HepG2 (cell line): ENCODE measurements at regions not wholly inside any gene's neighbourhood (a gene's known extent, or its start where the extent isn't known, plus 50 kb on each side); places are given as distances from the start of the nearest gene placed in this dataset.

Experiments used
- ATAC-seq: fragments of 200-7000 bp; cut with Tn5 transposase; 3 replicates; pipeline ENCODE4 v1.9.1; 2020; ENCODE audit warnings: mild to moderate bottlenecking, moderate library complexity
- BruUV-seq: library from RNA; stranded (reverse); fragments of 400-500 nt; replicated peaks from 2 replicates; lab custom pipeline; 2021; lab: Mats Ljungman, UMichigan
- CTCF ChIA-PET: fragments of 300-600 bp; formaldehyde crosslinking; extraction: SDS; loops from one replicate; lab custom pipeline; 2021; ENCODE audit warnings: low total read pairs, inconsistent platforms, low intra/inter-chr PET ratio; lab: Yijun Ruan, JAX
- POLR2A ChIA-PET: fragments of 350-600 bp; sonication (Branson Sonifier 250); formaldehyde crosslinking; loops from one replicate; lab custom pipeline; 2020; ENCODE audit warnings: antibody characterized with exemption, inconsistent platforms; lab: Yijun Ruan, JAX
- DNase-seq: peaks from one replicate; pipeline ENCODE4 v3.0.0-alpha.2; 2015; ENCODE audit warnings: low spot score
- FAIRE-seq: peaks from 3 replicates; lab custom pipeline; 2011; peaks lifted over from hg19 to GRCh38; lab: Jason Lieb, UNC
- H2AFZ ChIP-seq: one replicate; pipeline ENCODE4 v1.6.1; 2011; ENCODE audit warnings: low read length, inconsistent platforms
- H3K27ac ChIP-seq: fragments of 300-600 bp; 3 replicates; pipeline ENCODE4 v1.8.0; 2011; ENCODE audit warnings: mixed run types, mild to moderate bottlenecking, mixed read lengths, low read length, inconsistent platforms; ENCODE audit not compliant: insufficient read depth; ENCODE audit errors: extremely low read length
- H3K27me3 ChIP-seq, 2 experiments: fragments of 200-600 bp in 1 of 2; 2 replicates in 1 of 2; 3 replicates in 1 of 2; pipeline versions ENCODE4 v1.6.0 to v1.8.0; 2011; ENCODE audit warnings: low read length in 2 of 2, mild to moderate bottlenecking in 2 of 2, moderate library complexity in 2 of 2, inconsistent platforms in 1 of 2; ENCODE audit not compliant: insufficient read depth in 2 of 2, control insufficient read depth in 1 of 2
- H3K36me3 ChIP-seq, 2 experiments: fragments of 200-600 bp in 1 of 2; replicated peaks in 1 of 2; 2 replicates in 1 of 2; 3 replicates in 1 of 2; pipeline versions ENCODE4 v1.5.1 to v1.8.0; 2011; ENCODE audit warnings: low read length in 2 of 2, inconsistent platforms in 1 of 2; ENCODE audit not compliant: insufficient read depth in 2 of 2, control insufficient read depth in 1 of 2
- H3K4me1 ChIP-seq: 2 replicates; pipeline ENCODE4 v1.5.1; 2012; ENCODE audit warnings: low read length, inconsistent platforms; ENCODE audit not compliant: insufficient read depth
- H3K4me2 ChIP-seq: 2 replicates; pipeline ENCODE4 v1.6.0; 2011; ENCODE audit warnings: low read depth, low read length, inconsistent platforms
- H3K4me3 ChIP-seq, 3 experiments: fragments of 200-600 bp in 1 of 3; sonication (generic), shearing (Covaris generic) in 1 of 3; replicated peaks in 1 of 3; 2 replicates each; pipeline ENCODE4 v1.5.1; 2011 to 2016; ENCODE audit warnings: low read length in 3 of 3, inconsistent platforms in 2 of 3, low read depth in 2 of 3, mild to moderate bottlenecking in 2 of 3, control low read depth in 1 of 3, mixed read lengths in 1 of 3; ENCODE audit not compliant: insufficient read depth in 1 of 3
- H3K79me2 ChIP-seq: one replicate; pipeline ENCODE4 v1.6.1; 2011; ENCODE audit warnings: low read length, inconsistent platforms; ENCODE audit not compliant: insufficient read depth
- H3K9ac ChIP-seq: 2 replicates; pipeline ENCODE4 v1.6.0; 2011; ENCODE audit warnings: mild to moderate bottlenecking, low read depth, low read length, inconsistent platforms; ENCODE audit not compliant: insufficient read depth
- H3K9me3 ChIP-seq: 2 replicates; pipeline ENCODE4 v1.5.1; 2012; ENCODE audit warnings: mild to moderate bottlenecking, low read length
- H4K20me1 ChIP-seq: 2 replicates; pipeline ENCODE4 v1.6.0; 2011; ENCODE audit warnings: inconsistent platforms, mild to moderate bottlenecking, low read length, moderate library complexity; ENCODE audit not compliant: insufficient read depth
- CEBPG ChIP-seq: IDR thresholded peaks from 2 replicates; pipeline ENCODE4 v1.6.1; 2016
- HES4 ChIP-seq: sonication (generic); formaldehyde crosslinking; IDR thresholded peaks from 2 replicates; pipeline ENCODE4 v1.9.0; 2021; ENCODE audit warnings: mild to moderate bottlenecking, missing genetic modification reagents, borderline replicate concordance
- LCORL ChIP-seq, 2 experiments: fragments of 450-650 bp in 1 of 2; sonication (generic) in 1 of 2; formaldehyde crosslinking in 1 of 2; IDR thresholded peaks; 2 replicates each; pipeline versions ENCODE4 v1.5.0 to v1.6.1; 2017 to 2020; ENCODE audit warnings: antibody characterized with exemption in 1 of 2, missing genetic modification reagents in 1 of 2
- PLRG1 ChIP-seq: fragments of 450-650 bp; conservative IDR thresholded peaks from 2 replicates; pipeline ENCODE4 v1.6.1; 2016
- PPARG ChIP-seq: conservative IDR thresholded peaks from 2 replicates; pipeline ENCODE4 v1.6.1; 2016; ENCODE audit warnings: missing biosample characterization, missing genetic modification reagents
- SP140L ChIP-seq: sonication (generic); formaldehyde crosslinking; IDR thresholded peaks from 2 replicates; pipeline ENCODE4 v1.4.0; 2020; ENCODE audit warnings: missing genetic modification reagents, borderline replicate concordance
- ZBTB20 ChIP-seq: sonication (generic); formaldehyde crosslinking; IDR thresholded peaks from 2 replicates; pipeline ENCODE4 v1.8.1; 2023; ENCODE audit warnings: missing genetic modification reagents, low read depth, mild to moderate bottlenecking, borderline replicate concordance
- ZNF432 ChIP-seq: sonication (generic); formaldehyde crosslinking; IDR thresholded peaks from 2 replicates; pipeline ENCODE4 v1.5.0; 2020; ENCODE audit warnings: missing genetic modification reagents, mild to moderate bottlenecking, borderline replicate concordance
- ZSCAN31 ChIP-seq: sonication (generic); formaldehyde crosslinking; IDR thresholded peaks from 2 replicates; pipeline ENCODE4 v1.5.0; 2020; ENCODE audit warnings: low read depth, mild to moderate bottlenecking, missing genetic modification reagents
- WGBS: methylation state at CpG from one replicate; pipeline ENCODE4 v1.1.6; 2017; ENCODE audit warnings: low lambda C conversion rate; 5-methylcytosine and 5-hydroxymethylcytosine counted together
- in situ Hi-C: cut with HindIII; loops from 2 replicates; pipeline ENCODE4 v1.10.0; 2017; ENCODE audit warnings: low pct_unique_long_range_greater_than_20kb; ENCODE audit not compliant: extremely low pct_ligation_motif_present
- intact Hi-C: fragments of 100-400 bp; cut with micrococcal nuclease; formaldehyde crosslinking; loops from one replicate; pipeline ENCODE4 v1.10.0; 2022; ENCODE audit not compliant: unreplicated experiment
- TF ChIP-seq, protein P1 (sequence below): sonication (generic); formaldehyde crosslinking; IDR thresholded peaks from 2 replicates; pipeline ENCODE4 v1.8.0; 2022; ENCODE audit warnings: mild to moderate bottlenecking, missing genetic modification reagents, borderline replicate concordance
- TF ChIP-seq, protein P2 (sequence below): sonication (generic); formaldehyde crosslinking; IDR thresholded peaks from 2 replicates; pipeline ENCODE4 v1.4.0; 2020; ENCODE audit warnings: missing genetic modification reagents
- TF ChIP-seq, protein P3 (sequence below): sonication (generic); formaldehyde crosslinking; IDR thresholded peaks from 2 replicates; pipeline ENCODE4 v1.4.0; 2020; ENCODE audit warnings: missing genetic modification reagents, low read depth, mild to moderate bottlenecking, borderline replicate concordance
- TF ChIP-seq, protein P4 (sequence below): sonication (generic); formaldehyde crosslinking; IDR thresholded peaks from 2 replicates; pipeline ENCODE4 v1.4.0; 2020; ENCODE audit warnings: missing genetic modification reagents
- TF ChIP-seq, protein P5 (sequence below): sonication (generic); formaldehyde crosslinking; IDR thresholded peaks from 2 replicates; pipeline ENCODE4 v1.5.1; 2020; ENCODE audit warnings: missing genetic modification reagents, mild to moderate bottlenecking, borderline replicate concordance

DNA sequence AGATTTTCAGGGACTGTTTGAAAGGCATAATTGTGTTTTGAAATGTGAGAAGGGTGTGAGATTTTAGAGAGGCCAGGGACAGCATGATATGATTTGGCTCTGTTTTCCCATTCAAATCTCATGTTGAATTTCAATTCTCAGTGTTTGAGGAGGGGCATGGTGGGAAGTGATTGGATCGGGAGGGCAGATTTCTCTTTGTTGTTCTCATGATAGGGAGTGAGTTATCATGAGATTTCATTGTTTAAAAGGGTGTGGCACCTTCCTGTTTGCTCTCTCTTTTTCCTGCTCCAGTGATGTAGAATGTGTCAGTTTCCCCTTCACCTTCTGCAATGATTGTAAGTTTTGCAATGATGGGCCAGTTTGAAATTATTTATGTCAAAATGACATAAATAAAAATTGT is 113.0 kb upstream of the PCDH15 start:
- no peaks in the 10 kb centered on the region for H3K27me3 ChIP-seq
- no peaks in the 10 kb centered on the region for H4K20me1 ChIP-seq
- intact Hi-C loops (no loop called here), in situ Hi-C loops (no loop called here)
- H3K4me3 ChIP-seq = no peak overlapping the region
- BruUV-seq = no TSS peak
- H3K27ac ChIP-seq = no peak overlapping the region
- no peaks in the 10 kb centered on the region for H3K9me3 ChIP-seq
- ATAC-seq (no peak), DNase-seq (no peak), FAIRE-seq (no peak)
- no peaks in the 10 kb centered on the region for H3K36me3 ChIP-seq
- H3K9ac ChIP-seq = no peak overlapping the region
- H3K4me1 ChIP-seq = no peaks in the 10 kb centered on the region
- WGBS = 6% methylated on average over 1 of the region's 1 CpG
- no peak overlapping the region for H3K4me2 ChIP-seq
- no peak overlapping the region for H2AFZ ChIP-seq
- CTCF ChIA-PET = no interaction called here
- no peaks in the 10 kb centered on the region for H3K79me2 ChIP-seq
- POLR2A ChIA-PET = no interaction called here
- TF ChIP-seq, protein P1, sequence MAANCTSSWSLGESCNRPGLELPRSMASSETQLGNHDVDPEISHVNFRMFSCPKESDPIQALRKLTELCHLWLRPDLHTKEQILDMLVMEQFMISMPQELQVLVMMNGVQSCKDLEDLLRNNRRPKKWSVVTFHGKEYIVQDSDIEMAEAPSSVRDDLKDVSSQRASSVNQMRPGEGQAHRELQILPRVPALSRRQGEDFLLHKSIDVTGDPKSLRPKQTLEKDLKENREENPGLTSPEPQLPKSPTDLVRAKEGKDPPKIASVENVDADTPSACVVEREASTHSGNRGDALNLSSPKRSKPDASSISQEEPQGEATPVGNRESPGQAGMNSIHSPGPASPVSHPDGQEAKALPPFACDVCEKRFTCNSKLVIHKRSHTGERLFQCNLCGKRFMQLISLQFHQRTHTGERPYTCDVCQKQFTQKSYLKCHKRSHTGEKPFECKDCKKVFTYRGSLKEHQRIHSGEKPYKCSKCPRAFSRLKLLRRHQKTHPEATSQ = no peak
- no peak for TF ChIP-seq LCORL (IDR thresholded peaks at IDR 0.05)
- TF ChIP-seq LCORL (CRISPR knock-in tag; IDR thresholded peaks at IDR 0.05) = no peak
- no peak for TF ChIP-seq ZNF432 (CRISPR knock-in tag)
- TF ChIP-seq, protein P2, sequence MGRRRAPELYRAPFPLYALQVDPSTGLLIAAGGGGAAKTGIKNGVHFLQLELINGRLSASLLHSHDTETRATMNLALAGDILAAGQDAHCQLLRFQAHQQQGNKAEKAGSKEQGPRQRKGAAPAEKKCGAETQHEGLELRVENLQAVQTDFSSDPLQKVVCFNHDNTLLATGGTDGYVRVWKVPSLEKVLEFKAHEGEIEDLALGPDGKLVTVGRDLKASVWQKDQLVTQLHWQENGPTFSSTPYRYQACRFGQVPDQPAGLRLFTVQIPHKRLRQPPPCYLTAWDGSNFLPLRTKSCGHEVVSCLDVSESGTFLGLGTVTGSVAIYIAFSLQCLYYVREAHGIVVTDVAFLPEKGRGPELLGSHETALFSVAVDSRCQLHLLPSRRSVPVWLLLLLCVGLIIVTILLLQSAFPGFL (CRISPR knock-in tag) = no peak
- no peak for TF ChIP-seq ZSCAN31 (CRISPR knock-in tag)
- TF ChIP-seq CEBPG (CRISPR knock-in tag) = no peak
- TF ChIP-seq, protein P3, sequence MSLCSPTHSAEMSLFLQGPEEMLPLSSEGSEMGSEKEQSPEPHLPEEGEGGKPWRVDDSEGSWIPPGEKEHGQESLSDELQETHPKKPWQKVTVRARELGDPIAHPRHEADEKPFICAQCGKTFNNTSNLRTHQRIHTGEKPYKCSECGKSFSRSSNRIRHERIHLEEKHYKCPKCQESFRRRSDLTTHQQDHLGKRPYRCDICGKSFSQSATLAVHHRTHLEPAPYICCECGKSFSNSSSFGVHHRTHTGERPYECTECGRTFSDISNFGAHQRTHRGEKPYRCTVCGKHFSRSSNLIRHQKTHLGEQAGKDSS = no peak
- no peak for TF ChIP-seq PPARG (CRISPR knock-in tag)
- no peak for TF ChIP-seq PLRG1
- no peak for TF ChIP-seq HES4 (CRISPR knock-in tag)
- TF ChIP-seq SP140L (CRISPR knock-in tag) = no peak
- TF ChIP-seq ZBTB20 (CRISPR knock-in tag) = no peak
- TF ChIP-seq, protein P4, sequence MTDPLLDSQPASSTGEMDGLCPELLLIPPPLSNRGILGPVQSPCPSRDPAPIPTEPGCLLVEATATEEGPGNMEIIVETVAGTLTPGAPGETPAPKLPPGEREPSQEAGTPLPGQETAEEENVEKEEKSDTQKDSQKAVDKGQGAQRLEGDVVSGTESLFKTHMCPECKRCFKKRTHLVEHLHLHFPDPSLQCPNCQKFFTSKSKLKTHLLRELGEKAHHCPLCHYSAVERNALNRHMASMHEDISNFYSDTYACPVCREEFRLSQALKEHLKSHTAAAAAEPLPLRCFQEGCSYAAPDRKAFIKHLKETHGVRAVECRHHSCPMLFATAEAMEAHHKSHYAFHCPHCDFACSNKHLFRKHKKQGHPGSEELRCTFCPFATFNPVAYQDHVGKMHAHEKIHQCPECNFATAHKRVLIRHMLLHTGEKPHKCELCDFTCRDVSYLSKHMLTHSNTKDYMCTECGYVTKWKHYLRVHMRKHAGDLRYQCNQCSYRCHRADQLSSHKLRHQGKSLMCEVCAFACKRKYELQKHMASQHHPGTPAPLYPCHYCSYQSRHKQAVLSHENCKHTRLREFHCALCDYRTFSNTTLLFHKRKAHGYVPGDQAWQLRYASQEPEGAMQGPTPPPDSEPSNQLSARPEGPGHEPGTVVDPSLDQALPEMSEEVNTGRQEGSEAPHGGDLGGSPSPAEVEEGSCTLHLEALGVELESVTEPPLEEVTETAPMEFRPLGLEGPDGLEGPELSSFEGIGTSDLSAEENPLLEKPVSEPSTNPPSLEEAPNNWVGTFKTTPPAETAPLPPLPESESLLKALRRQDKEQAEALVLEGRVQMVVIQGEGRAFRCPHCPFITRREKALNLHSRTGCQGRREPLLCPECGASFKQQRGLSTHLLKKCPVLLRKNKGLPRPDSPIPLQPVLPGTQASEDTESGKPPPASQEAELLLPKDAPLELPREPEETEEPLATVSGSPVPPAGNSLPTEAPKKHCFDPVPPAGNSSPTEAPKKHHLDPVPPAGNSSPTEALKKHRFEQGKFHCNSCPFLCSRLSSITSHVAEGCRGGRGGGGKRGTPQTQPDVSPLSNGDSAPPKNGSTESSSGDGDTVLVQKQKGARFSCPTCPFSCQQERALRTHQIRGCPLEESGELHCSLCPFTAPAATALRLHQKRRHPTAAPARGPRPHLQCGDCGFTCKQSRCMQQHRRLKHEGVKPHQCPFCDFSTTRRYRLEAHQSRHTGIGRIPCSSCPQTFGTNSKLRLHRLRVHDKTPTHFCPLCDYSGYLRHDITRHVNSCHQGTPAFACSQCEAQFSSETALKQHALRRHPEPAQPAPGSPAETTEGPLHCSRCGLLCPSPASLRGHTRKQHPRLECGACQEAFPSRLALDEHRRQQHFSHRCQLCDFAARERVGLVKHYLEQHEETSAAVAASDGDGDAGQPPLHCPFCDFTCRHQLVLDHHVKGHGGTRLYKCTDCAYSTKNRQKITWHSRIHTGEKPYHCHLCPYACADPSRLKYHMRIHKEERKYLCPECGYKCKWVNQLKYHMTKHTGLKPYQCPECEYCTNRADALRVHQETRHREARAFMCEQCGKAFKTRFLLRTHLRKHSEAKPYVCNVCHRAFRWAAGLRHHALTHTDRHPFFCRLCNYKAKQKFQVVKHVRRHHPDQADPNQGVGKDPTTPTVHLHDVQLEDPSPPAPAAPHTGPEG = no peak
- TF ChIP-seq, protein P5, sequence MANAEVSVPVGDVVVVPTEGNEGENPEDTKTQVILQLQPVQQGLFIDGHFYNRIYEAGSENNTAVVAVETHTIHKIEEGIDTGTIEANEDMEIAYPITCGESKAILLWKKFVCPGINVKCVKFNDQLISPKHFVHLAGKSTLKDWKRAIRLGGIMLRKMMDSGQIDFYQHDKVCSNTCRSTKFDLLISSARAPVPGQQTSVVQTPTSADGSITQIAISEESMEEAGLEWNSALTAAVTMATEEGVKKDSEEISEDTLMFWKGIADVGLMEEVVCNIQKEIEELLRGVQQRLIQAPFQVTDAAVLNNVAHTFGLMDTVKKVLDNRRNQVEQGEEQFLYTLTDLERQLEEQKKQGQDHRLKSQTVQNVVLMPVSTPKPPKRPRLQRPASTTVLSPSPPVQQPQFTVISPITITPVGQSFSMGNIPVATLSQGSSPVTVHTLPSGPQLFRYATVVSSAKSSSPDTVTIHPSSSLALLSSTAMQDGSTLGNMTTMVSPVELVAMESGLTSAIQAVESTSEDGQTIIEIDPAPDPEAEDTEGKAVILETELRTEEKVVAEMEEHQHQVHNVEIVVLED (CRISPR knock-in tag) = no peak
